IPS-NIHi7 (cell line): ENCODE measurements at regions not wholly inside any gene's neighbourhood (a gene's known extent, or its start where the extent isn't known, plus 50 kb on each side); places are given as distances from the start of the nearest gene placed in this dataset.
"Not testable (repeated sequence)": the region's sequence is repeated elsewhere in the genome, so short reads cannot be mapped to it uniquely, and the experiment has no call there.

ENCODE experiments used
- DNase-seq: peaks from one replicate; pipeline ENCODE4 v3.0.0; 2012; ENCODE audit warnings: mixed read lengths; ENCODE audit errors: extremely low spot score

DNA sequence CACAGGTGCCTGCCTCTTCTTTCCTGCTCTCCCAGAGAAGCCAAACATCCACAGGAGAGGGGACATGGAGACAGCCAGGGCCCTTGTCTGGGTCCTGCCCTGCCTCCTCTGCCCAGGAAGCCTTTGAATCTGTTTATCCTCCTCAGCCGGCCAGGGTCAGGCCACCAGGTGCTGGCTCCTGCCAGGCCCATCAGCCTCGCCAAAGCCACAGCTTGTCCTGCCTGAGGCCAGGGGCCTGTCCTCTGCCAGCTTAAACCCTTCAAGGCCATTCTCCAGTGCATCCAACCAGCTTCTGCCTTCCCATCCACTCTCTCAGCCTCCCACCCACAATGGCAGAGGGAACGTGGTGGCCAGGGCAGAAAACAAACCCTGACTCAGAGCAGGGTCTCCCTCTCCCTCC is 254.6 kb downstream of the ANKRD60 start:
- no peak for DNase-seq

DNA sequence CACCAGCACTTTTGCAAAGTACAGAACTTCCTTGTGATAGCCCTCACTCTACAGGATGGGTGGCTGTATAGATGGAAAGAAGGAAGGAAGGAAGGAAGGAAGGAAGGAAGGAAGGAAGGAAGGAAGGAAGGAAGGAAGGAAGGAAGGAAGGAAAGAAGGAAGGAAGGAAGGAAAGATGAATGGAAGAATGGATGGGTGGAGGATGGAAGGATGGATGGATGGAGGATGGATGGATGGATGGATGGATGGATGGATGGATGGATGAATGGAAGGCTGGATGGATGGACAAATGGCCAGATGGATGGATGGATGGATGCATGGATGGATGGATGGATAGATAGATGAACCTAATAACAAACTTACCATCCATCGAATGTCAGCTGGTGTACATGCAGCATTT is 256.9 kb downstream of the ANKRD60 start:
- not testable (repeated sequence) for DNase-seq

DNA sequence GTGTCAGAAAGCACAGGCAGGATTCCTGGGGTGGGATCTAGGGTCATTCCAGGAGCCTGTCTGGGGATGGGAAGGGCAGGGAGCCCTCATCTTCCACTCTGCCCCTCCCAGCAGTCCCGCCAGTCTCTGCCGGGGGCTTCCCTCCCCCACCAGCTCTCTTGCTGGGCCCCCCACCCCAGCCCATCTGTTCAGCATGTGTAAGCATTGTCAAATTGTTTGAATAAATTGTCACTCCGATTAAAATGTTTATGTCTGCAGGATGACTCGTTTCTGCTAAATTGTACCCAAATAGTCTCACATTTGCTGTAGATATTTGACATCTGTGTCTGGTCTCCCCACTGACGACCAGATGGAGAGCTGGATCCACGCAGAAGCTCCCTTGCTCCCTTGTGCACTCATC is 257.6 kb downstream of the ANKRD60 start:
- DNase-seq: no peak

DNA sequence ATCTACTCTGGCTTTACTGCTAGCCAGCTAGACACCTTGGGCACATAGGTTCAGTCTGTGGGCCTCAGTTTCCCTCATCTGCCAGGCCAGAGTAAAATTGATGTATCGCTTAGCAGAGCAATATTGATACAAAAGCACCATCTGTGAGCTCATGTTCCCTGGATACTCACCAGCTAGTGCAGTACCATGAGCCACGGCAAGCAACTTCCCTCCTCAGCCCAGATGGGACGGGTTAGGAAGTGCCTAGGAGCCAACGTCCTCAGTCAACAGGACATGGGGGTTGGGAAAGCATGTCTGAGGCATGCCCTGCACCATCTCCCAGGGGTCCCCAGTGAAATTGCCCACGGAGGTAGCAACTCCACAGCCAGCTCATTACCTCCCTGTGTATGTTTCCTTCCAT is 258.3 kb downstream of the ANKRD60 start:
- no peak for DNase-seq

DNA sequence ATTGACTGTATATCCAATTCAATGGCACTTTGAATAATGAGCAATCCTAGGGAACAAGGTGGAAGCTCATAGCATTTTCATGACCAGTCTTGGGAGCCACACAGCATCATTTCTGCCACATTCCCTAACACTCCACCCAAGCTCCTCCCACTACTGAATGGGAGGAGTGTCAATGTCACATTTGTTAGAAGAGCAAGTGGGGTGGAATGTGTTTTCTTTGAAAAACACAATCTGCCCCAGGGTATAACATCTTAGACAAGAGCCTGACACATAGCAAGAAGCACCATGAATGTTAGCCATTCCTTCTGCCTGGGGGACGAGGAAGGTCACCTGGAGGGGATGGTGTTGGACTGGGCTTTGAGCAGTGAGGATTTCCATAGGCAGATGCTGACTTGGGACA is 258.3 kb upstream of the PMEPA1 start:
- DNase-seq: no peak

DNA sequence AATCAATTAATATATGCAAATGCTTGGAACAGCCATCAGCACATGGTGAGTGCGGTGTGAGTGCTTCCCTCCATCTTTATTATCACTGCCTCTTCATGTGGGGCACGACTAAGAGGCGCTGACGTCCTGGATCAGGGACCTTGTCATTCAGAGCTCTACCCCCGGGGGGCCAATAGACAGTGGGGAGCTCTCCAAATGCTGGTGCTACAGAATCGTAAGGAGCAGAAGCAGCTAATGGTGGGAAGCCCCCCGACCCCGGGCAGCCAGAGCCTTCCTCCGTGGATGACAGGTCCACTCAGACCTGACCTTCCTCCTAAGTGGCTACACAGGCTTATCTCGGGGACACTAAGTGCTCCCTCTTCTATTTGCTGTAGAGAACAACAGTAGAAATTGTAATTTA is 257.5 kb upstream of the PMEPA1 start:
- no peak for DNase-seq

DNA sequence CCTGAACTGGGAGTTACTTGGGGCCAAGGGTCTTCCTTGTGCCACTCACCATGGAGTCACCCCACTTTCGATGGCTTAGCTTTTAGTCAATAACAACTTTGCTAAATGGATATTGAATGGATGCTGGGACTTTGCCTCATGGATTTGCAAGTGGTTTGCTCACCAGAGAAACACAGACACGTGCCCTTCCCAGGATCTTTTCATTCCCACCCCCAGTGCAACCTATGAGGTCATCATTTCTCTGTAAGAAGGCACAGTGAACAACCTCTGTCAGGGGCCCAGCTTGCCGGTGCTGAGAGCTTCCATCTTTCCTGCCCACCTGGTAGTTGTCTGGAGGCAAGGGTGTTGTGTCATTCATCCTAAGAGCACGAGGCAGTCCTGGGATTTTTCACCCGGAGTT is 256.8 kb upstream of the PMEPA1 start:
- DNase-seq: no peak

DNA sequence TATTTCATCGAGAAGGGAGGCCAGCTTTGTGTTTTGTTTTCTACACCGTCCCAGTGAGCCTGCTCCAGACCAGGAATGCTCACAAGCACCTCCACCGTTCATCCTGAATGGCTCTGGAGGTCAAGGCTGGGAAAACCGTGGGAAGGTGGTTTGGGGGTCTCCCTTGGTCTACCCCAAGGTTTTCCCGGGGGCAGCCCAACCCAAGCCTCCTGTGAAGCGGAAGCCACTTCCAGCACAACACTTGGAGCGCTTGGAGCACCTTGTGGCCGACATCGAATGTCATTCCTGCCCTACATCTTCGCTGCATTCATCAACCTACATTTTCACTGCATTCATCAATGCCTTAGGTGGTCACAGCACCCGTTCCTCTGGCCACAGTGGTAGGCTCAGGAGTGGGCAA is 255.6 kb upstream of the PMEPA1 start:
- DNase-seq: no peak

DNA sequence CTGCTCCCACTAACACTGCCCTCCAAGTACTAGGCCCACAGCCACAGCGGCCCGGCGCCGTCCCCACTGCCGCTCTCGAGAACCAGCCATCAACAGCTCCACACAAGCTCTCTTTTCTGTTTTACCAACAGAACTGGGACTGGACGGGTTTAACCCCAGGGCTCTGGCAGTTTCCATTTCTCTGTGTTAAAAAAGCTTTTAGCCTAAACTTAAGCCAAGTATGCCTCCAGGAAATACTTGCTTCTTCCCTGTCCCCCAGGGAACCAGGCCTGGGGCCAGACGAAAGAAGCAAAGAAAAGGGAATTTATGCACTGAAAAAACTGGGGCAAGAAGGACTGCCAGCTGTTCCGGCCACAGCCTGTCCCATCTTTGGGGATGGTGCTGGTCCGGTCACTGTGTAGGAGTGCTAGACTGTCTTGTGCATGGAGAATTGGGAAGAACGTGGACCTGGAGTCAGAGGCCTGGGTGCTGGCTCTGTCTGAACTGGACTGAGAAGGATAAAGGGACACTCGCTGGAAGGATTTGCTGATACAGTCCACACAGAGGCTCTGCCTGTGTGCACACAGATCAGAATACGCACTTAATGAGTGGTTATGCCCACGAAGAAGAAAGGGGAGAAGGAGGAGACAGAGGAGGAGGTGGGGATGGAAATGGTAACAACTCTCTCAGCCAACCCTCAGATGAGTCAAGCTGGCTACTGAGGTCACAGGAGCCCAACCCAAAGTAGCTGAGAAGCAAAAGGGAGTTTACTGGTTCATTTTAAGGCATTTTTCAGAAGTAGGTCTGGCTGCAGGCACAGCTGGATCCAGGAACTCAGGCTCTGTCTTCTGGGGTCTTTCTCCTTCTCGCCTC is 254.4 kb upstream of the PMEPA1 start:
- no peak for DNase-seq

DNA sequence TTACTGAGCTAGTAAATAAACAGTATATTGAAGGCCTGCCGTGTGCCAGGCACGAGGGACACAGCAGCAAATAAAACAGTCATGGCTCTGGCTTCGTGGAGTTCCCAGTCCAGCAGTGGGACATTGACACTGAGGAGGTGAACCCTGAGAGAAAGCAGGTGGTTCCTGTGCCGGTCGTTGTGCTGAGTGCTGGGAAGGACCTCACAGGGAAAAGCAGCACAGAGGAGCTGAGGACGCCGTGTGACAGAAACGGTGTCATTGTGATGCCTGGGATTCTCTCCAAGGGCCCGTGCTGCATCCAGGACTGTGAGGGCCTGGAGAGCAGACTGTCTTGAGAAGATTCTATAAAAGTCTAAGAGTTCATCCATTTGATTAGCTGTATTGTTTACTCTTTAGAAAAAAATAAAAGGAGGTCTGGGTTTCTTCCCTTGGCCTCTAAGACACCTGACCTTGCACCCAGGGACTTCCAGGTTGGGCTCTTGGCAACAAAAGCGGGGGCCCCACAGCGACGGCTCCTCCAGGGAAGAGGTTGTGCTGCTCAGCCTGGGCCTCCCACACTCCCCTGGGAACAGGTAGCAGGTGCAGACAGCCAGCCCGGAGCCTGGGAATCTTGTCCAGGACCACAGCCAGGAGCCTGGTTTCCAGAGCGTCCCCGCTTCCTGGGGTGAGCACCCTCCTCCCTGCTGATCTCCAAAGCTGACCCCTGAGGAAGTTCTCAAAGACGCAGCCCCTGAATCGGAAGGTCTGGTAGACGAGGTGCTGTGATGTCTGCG is 251.2 kb upstream of the PMEPA1 start:
- DNase-seq: no peak

DNA sequence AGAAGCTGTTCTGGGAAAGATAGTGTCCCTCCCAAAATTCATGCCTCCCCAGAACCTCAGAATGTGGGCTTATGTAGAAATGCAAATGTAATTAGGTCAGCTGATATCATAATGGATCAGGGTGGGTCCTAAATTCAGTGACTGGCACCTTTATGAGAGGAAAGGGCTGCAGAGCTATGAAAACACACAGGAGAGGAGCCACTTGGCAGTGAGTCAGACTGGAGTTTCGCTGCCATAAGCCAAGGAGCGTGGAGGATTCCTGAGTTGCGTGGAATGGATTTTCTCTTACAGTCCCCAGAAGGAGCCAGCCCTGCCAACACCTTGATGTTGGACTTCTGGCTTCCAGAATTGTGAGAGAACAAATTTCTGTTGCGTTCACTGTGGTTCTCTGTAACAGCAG is 249.8 kb upstream of the PMEPA1 start:
- DNase-seq: no peak

DNA sequence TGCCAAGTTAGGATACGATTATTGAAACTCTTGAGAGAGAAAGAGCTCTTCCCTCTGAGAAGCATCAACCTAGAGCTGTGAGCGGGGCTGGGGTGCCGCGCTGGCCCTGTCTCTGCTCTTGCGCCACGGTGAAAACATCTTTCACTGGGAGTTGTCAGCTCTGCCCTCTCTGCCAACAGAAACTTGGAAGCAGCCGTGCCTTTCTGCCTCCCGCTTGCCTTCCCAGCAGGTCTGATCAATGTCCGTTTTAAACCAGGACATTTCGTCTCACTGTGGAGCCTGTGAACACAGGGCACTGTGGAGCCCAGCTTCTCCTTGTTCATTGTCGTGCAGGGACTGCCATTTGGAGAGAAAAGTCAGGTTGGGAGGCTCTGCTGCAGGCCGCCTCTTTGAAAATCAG is 249.2 kb upstream of the PMEPA1 start:
- DNase-seq: no peak

DNA sequence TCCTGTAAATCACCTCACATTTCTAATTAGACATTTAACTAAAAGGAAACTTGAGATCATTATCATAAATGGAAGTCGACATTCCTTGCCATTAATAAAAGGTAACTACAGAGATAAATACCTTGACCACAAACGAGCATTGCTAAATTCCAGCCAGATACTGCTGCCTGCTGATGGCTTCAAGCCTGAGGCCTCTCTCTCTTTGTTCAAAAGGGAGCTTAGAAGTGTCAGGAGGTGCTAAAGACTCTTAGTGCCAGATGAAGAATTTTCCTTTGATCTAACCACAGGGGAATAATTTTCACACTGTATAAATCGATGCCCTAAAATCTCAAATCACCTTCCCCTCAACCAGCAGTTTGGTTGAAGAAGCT is 248.2 kb upstream of the PMEPA1 start:
- no peak for DNase-seq

DNA sequence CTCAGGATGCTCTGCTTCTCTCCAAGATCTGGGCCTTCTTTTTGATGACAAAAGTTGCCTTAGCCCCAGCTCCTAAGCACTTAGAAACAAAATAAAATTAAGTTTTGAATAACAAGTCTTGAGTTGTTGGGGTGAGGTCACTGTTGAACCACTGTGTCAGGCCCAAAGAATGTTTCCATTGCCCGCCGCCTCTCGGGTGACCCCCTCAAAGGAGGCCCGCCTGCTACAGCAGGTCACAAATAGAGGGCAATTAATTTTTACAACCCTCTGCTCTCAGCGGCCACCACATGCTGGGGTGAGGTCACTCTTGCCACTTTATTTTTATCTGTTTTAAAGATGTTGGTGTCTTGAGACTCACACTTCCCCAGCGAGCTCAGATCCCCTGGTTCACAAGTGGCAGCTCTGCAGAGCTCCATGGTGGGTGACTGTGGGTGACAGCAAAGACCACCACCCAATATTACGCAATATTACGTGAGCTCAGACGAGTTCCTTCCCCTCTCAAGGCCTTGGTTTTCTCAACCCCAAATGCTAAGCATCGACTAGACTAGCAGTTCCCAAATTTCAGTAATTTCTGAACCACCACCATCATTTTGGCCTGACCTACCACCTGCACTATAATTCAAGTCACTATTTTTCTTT is 247.7 kb upstream of the PMEPA1 start:
- no peak for DNase-seq

DNA sequence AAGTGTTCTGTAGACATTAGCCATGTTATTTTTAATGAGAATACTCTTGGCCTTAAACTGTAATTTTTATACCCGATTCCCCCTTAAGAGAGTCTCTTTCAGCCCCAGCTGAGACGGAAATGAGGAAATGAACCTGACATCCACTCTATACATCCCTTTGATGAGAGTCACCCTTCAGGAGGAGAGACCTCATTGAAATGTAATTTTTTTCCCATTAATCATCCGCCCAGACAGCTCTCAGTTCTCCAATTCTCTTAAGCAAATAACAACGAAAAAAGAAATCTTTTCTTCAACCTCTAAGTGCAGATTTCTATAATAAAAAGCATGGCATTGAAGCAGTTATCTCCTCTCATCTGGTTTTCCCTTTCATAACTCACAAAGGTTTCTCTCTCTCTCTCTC is 243.8 kb upstream of the PMEPA1 start:
- no peak for DNase-seq

DNA sequence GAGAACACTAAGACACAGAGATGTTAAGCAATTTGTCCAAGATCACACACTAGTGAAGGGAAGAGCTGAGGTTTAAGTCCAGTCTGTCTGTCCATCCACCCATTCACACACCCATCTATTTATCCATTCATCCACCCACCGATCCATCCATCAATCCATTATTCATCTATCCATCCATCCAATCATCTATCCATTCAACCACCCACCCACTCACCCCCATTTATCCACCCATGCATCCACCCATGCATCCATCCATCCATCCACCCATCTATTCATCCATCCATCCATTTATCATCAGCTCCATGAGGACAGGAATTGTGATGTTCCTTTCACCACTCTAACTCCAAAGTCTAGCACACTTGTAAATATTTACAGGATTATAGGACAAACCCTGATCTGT is 242.3 kb upstream of the PMEPA1 start:
- DNase-seq: no peak

DNA sequence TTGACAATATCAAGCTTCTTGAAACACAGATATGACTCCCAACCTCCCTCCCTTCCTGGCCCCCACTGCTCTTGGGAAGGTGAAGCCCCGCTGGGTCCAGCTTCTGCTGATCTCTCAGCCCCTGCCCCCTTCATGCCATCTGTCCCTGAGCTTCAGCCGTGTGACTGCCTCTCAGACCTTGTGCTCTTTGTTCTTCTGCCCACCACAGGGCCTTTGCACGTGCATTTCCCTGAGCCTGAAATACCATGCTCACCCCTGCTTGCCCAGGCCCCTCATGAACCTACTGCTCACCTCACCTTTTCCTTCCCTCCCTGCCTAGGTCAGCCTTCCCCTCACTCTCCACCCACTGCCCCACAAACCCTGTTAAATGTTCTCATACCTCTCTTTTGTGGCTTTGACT is 241.7 kb upstream of the PMEPA1 start:
- no peak for DNase-seq

DNA sequence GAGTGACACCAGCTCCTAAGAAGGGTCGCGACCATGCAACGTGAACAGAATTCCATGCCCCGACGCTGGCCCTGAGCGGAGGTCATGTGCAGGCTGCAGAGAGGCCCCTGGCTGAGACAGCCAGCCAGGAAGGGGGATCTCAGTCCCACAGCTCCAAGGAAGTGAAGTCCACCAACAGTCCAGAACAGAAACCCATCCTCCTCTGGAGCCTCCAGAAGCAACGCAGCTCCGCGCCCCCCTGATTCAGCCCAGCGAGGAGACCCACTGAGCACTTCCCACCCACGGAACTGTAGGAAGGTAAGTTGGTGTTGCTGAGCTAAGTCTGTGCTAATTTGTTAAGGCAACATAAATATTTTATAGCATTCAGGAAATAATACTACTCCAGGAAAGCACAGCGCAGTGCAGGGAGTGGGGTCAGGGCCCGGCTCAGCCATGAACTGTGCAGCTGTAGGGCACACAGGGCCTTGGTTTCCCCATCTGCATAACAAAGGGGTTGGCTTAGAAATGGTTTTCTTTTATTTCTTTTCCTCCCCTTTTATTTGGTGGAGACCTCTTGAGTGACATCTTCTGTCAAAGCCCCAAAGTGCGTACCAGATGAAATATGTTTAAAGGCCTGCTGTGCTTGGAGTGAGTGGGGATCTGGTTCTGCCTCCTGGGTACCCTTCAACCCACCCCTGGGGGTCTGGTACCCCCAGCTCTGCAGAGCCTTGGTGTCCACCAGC is 241.1 kb upstream of the PMEPA1 start:
- no peak for DNase-seq

DNA sequence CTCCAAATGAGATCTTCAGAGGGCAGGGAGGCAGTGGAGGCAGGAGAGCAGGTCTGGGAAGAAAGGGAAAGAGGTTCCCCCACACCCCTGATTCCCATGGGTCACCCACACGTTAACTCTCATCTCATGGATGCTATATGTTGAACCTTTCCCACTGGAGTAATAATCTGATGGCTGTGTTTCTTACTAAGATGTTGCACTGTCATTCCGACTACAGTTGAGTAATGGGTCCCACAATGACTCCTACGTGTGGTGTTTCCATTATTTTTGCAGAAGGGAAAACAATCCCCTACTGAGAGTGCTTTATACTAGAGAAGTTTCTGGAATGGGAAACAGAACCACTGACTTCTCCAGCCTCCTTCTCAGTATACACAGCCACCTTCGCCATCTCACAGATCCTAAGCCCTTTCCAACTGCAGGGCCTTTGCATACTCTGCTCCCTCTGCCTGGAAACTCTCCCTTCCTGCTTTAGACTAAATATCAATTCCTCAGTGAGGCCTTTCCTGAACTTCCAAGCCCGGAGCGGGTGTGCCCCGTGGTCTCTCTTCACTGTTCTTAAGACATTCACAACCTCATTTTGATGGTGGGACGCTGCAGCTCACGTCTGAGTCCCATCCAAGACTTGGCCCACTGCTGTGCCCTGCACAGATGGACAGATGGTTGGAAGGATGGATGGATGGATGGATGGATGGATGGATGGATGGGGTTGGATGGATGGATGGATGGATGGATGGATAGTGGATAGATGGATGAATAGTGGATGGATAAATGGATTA is 238.6 kb upstream of the PMEPA1 start:
- no peak for DNase-seq

DNA sequence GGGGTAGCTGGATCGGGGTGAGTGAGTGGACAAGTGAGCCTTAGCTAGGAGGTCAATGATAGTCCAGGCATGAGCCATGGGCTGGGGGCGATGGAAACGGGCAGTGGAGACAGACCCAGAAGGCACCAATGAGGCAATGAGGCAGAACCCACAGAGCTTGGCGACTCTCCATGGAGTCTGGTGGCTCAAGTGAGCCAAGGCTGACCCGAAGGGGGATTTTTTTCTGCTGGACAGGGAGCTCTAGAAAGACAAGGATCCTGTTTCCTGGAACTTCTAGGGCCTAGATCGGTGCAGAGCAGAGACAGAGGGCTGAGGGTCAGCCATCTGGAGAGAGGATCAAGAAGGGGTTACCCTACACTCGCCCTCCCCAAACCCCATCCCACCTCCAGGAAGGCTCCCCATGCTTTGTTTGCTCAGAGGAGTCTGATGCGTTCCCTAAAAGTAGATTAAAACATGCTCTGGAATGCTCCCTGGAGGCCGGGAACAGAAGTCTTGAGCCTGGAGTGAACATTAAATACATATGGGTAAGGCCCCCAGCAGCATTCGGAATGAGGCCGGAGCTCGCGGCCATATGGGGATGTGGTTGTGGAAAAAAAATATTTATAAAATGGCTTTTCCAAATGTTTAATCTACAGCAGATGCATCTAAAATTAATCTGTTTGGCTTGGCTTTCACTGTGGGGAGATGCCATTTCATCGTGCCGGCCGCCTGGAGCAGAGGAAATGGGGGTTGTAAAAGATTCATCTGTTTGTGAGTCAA is 237.8 kb upstream of the PMEPA1 start:
- no peak for DNase-seq
